Raji (cell line): ENCODE measurements at regions not wholly inside any gene's neighbourhood (a gene's known extent, or its start where the extent isn't known, plus 50 kb on each side); places are given as distances from the start of the nearest gene placed in this dataset.
A peak's percentile ranks its signal among the peaks of the same experiment; 100 is the strongest.

Experiments used
- POLR2A ChIP-seq: IDR thresholded peaks from 2 replicates; pipeline ENCODE4 v1.6.1; 2011; ENCODE audit warnings: low read depth, low read length, control low read depth; ENCODE audit not compliant: insufficient read depth

- TF ChIP-seq POLR2A: no peak
Measured at GRCh38 chr4:25547343-25547742, 108.3 kb upstream of the SLC34A2 start.

GRCh38 chr4:25549413-25549812, 106.2 kb upstream of the SLC34A2 start:
- TF ChIP-seq POLR2A: no peak

- no peak for TF ChIP-seq POLR2A
Measured at GRCh38 chr4:25550376-25551030, 105.1 kb upstream of the SLC34A2 start.

- no peak for TF ChIP-seq POLR2A
Measured at GRCh38 chr4:25551605-25552004, 104.0 kb upstream of the SLC34A2 start.

- peak; percentile 35; the same call in 1 of the 2 replicates for TF ChIP-seq POLR2A
Measured at GRCh38 chr4:25552580-25553271, 102.9 kb upstream of the SLC34A2 start.

- no peak for TF ChIP-seq POLR2A
Measured at GRCh38 chr4:25559508-25559907, 96.1 kb upstream of the SLC34A2 start.

GRCh38 chr4:25560605-25561004, 95.0 kb upstream of the SLC34A2 start:
- TF ChIP-seq POLR2A: no peak

- TF ChIP-seq POLR2A: no peak
Measured at GRCh38 chr4:25563071-25563564, 92.5 kb upstream of the SLC34A2 start.

GRCh38 chr4:25564836-25565235, 90.8 kb upstream of the SLC34A2 start:
- no peak for TF ChIP-seq POLR2A

GRCh38 chr4:25567253-25567652, 88.4 kb upstream of the SLC34A2 start:
- no peak for TF ChIP-seq POLR2A

GRCh38 chr4:25569716-25570115, 85.9 kb upstream of the SLC34A2 start:
- no peak for TF ChIP-seq POLR2A

- TF ChIP-seq POLR2A: no peak
Measured at GRCh38 chr4:25575611-25576010, 80.0 kb upstream of the SLC34A2 start.

- no peak for TF ChIP-seq POLR2A
Measured at GRCh38 chr4:25578432-25578831, 77.2 kb upstream of the SLC34A2 start.

GRCh38 chr4:25580633-25581467, 74.8 kb upstream of the SLC34A2 start:
- TF ChIP-seq POLR2A: no peak

GRCh38 chr4:25585901-25586523, 69.6 kb upstream of the SLC34A2 start:
- no peak for TF ChIP-seq POLR2A
